GM18508 (cell line): ENCODE measurements at regions not wholly inside any gene's neighbourhood (a gene's known extent, or its start where the extent isn't known, plus 50 kb on each side); places are given as distances from the start of the nearest gene placed in this dataset.
"Not testable (repeated sequence)": the region's sequence is repeated elsewhere in the genome, so short reads cannot be mapped to it uniquely, and the experiment has no call there.

ENCODE experiments used
- ATAC-seq: cut with Tn5 transposase; IDR thresholded peaks from one replicate; pipeline ENCODE4 v1.9.1; 2021; ENCODE audit warnings: moderate number of reproducible peaks; ENCODE audit not compliant: insufficient read depth, unreplicated experiment

GRCh38 chr5:96219580-96220281, 213.3 kb downstream of the PCSK1 start:
- no peak for ATAC-seq

DNA sequence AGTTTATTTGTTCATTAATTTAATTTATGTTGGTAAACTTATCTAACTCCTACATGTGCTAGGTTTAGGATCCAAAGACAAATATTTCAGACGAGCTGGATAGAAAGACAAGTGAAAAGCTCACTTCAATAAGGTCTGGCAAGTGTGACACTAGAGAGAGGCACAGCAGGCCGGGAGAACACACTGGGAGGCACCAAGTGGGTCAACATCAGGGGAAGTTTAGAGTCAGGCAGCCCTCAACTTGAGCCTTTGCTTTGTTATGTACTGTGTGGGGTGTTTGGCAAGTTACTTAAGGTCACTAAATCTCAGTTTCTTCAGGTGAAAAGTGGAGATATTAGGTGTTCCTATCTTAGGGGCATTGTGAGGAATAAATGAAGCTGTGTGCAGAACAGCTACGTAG, 214.4 kb downstream of the PCSK1 start:
- ATAC-seq, result no peak

- no peak for ATAC-seq
Measured at GRCh38 chr5:96214442-96215197, 218.4 kb downstream of the PCSK1 start.

DNA sequence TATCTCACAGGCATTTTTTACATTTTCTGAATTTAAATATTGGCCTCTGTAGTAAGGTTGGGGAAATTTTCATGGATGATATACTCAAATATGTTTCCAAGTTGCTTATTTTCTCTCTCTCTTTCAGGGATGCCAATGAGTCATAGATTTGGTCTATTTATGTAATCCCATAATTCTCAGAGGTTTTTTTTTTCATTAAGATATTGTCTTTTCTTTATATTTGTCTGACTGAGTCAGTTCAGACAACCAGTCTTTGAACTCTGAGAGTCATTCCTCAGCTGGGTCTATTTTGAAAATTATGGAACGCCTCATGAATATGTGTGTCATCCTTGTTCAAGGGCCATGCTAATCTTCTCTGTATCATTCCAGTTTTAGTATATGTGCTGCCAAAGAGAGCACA, 223.2 kb downstream of the PCSK1 start:
- no peak for ATAC-seq

DNA sequence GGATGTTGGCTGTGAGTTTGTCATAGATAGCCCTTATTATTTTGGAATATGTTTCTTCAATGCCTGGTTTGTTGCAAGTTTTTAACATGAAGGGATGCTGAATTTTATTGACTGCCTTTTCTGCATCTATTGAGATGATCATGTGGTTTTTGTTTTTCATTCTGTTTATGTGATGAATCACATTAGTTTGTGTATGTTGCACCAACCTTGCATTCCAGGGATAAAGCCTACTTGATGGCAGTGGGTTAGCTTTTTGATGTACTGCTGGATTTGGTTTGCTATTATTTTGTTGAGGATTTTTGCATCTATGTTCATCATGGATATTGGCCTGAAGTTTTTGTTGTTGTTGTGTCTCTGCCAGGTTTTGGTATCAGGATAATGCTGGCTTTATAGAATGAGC, 225.6 kb downstream of the PCSK1 start:
- ATAC-seq, result no peak

- no peak for ATAC-seq
Measured at GRCh38 chr5:96203761-96204160, 229.3 kb downstream of the PCSK1 start.

DNA sequence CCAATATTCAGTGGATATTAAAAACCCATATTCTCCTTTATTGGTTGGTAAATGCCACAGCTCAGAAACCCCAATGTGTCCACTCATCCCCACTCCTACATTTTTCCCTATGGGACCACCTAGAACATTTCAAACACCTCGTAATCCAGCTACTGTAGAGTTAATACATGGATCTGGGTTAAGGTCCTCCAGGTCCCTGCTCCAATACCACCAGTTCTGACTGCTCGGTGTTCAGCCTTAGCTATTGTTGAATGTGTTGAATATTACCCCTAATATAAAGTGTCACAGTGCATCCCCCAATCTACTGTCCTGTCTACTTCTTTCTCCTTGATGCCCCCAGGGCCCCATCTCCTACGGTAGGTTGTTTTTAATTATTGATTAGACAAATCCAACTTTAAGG, 231.5 kb downstream of the PCSK1 start:
- no peak for ATAC-seq

- no peak for ATAC-seq
Measured at GRCh38 chr5:96200641-96201040, 232.4 kb downstream of the PCSK1 start.

- no peak for ATAC-seq
Measured at GRCh38 chr5:96199713-96200183, 233.3 kb downstream of the PCSK1 start.

DNA sequence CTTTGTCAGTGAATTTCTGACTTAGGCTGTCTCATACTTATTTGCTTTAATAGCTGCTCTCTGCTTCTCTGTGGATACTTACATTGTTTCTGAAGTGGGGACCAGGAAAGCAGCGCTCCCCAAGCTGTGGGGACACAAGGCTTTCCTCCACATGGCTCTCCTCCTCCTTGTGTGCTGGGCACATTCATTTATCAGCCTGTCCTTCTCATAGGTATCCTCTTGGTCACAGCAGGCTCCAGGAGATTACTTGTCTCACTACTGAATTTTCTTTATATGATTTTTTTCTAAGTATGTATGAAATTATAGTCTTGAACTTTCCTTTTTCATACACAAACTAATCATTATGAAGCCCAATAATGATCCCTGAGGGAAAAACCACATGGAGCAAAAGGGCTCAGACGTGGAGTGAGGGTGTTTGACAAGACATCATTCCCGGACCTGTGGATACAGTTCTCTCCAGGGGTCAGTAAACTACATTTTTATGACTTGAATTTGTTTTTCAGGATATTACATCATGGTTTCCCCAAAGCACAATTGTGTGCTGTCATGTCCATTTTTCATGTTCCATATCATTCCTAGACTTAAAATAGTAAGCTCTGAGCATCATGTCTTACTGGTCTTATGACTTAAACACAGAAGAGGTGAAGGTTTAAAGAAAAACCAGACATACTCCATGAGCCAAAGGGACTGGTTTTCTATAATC, 234.5 kb downstream of the PCSK1 start:
- ATAC-seq, result no peak

- not testable (repeated sequence) for ATAC-seq
Measured at GRCh38 chr5:96197767-96198166, 235.3 kb downstream of the PCSK1 start.

DNA sequence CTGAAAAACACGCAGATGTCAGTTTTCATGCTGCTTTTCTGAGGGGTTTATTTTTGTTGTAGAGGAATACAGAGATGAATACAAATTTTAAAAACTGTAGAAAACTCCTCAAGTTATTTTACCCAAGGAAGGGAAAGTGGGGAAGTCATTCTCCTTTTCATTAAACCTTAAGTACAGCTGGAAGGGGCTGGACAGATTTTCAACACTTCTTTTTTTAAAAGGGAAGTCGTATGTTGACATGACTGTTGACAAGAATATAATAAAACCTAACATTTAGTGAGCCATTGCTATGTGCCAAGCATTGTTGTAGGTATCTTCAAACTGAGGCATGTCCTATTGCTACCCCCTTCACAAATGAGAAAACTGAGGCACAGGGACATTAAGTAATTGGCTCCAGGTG, 235.7 kb upstream of the ELL2 start:
- no peak for ATAC-seq

DNA sequence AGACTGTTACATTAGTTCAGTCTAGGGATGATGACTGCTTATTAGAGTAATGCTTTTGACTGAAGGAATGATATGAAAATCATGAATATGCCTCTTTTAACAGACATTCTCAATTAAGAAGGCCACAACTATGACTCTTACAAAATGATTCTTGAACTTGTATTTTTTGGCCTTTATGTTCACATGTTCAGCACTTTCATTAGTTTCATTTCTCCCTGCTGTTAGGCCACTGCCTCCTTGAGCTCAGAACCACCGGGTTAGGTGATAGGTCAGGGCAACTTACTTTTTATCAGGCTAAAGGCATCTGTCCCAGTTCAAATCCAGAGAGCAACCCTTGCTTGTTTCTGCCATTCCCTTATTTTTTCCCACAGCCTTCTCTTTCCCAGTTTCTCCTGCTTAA, 235.2 kb upstream of the ELL2 start:
- ATAC-seq, result no peak

DNA sequence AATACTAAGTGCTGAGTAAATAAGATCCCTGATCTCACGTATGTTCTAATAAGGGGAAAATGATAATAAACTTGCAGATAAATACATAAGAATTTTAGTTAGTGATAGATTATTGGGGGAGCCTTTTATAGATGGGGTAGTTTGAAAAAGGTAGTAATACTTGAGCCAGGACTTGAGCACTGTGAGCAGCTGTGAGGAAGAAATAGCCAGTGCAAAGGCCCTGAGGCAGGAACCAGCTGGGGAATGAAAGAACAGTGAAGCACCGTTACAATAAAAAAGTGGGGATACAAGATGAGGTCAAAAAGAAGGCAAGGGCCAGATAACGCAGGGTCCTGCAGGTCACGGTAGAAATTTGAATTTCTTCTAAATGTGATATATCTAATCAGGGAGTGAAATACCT, 234.8 kb upstream of the ELL2 start:
- ATAC-seq, result no peak

GRCh38 chr5:96195123-96195522, 233.5 kb upstream of the ELL2 start:
- no peak for ATAC-seq

GRCh38 chr5:96194593-96194992, 232.9 kb upstream of the ELL2 start:
- ATAC-seq, result no peak

GRCh38 chr5:96193946-96194345, 232.3 kb upstream of the ELL2 start:
- ATAC-seq, result no peak

DNA sequence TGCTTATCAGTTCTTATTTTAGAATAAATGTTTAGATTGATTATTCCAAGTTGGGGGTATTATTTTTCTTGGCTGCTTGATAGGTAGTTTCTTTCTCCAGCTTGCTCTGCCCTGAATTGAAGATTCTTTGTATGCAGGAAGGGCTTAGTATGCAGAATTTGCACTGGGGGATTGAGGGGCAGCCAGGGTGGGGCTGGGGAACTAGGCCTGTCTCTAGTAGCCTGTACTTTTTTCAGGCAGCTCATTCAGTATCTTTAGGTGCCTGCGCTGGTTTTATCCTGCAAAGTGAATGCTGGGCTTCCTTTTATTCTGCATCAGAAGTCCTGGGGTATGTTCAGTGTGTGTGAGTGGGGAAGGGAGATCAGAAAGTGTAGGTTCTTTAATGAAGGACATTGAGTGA, 228.3 kb upstream of the ELL2 start:
- no peak for ATAC-seq

GRCh38 chr5:96189028-96189826, 227.6 kb upstream of the ELL2 start:
- ATAC-seq, result no peak

DNA sequence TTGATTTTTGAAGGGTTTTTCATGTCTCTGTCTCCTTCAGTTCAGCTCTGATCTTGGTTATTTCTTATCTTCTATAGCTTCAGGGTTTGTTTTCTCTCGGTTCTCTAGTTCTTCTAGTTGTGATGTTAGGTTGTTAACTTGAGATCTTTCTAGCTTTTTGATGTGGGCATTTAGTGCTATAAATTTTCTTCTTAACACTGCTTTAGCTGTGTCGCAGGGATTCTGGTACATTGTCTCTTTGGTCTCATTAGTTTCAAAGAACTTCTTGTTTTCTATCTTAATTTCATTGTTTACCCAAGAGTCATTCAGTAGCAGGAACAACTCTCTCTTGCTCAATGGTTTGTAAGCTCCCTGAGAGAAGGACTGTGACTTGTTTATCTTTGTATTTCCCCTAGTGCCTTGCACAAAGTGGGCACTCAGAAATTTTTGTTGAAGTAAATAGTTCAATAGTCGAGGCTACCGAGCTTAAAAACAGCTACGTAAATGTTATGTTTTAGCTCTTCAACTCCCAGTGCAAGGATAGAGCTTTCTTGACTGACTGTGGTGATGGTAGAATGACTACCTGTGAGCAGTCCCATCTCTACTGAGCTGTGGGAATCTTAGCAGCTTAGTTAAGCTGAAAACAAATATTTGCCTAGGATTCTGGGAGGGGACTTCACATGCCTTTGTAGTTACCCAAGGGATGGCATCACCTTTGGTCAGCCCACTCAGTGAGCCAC, 225.8 kb upstream of the ELL2 start:
- ATAC-seq, result no peak
